GM11168 (cell line): ENCODE measurements at regions not wholly inside any gene's neighbourhood (a gene's known extent, or its start where the extent isn't known, plus 50 kb on each side); places are given as distances from the start of the nearest gene placed in this dataset.

Experiments used
- in situ Hi-C: fragments of 300-500 bp; cut with MboI; formaldehyde crosslinking; loops from one replicate; pipeline ENCODE4 v1.12.0; 2022; ENCODE audit warnings: low sequenced_read_pairs; ENCODE audit not compliant: unreplicated experiment

- in situ Hi-C loops: no loop called here
Measured at GRCh38 chr16:55040366-55041086, 109.9 kb downstream of the IRX5 start.

GRCh38 chr16:55041540-55042234, 111.0 kb downstream of the IRX5 start:
- in situ Hi-C loops: no loop called here

- in situ Hi-C loops: no loop called here
Measured at GRCh38 chr16:55042556-55043432, 112.1 kb downstream of the IRX5 start.

GRCh38 chr16:55043499-55043898, 112.8 kb downstream of the IRX5 start:
- in situ Hi-C loops: no loop called here

- in situ Hi-C loops: no loop called here
Measured at GRCh38 chr16:55044201-55044975, 113.7 kb downstream of the IRX5 start.

- in situ Hi-C loops: no loop called here
Measured at GRCh38 chr16:55045329-55045728, 114.7 kb downstream of the IRX5 start.

GRCh38 chr16:55045756-55046460, 115.2 kb downstream of the IRX5 start:
- in situ Hi-C loops: no loop called here

- in situ Hi-C loops: no loop called here
Measured at GRCh38 chr16:55046513-55046912, 115.8 kb downstream of the IRX5 start.

GRCh38 chr16:55046916-55047315, 116.3 kb downstream of the IRX5 start:
- in situ Hi-C loops: no loop called here

- in situ Hi-C loops: no loop called here
Measured at GRCh38 chr16:55047331-55047730, 116.7 kb downstream of the IRX5 start.

GRCh38 chr16:55047903-55048497, 117.3 kb downstream of the IRX5 start:
- in situ Hi-C loops: no loop called here

- in situ Hi-C loops: no loop called here
Measured at GRCh38 chr16:55048745-55049144, 118.1 kb downstream of the IRX5 start.

- in situ Hi-C loops: no loop called here
Measured at GRCh38 chr16:55051571-55052347, 121.1 kb downstream of the IRX5 start.

GRCh38 chr16:55052348-55052734, 121.7 kb downstream of the IRX5 start:
- in situ Hi-C loops: no loop called here

- in situ Hi-C loops: no loop called here
Measured at GRCh38 chr16:55052741-55053415, 122.2 kb downstream of the IRX5 start.

GRCh38 chr16:55055262-55055661, 124.6 kb downstream of the IRX5 start:
- in situ Hi-C loops: no loop called here

- in situ Hi-C loops: no loop called here
Measured at GRCh38 chr16:55056585-55057401, 126.1 kb downstream of the IRX5 start.
